NCI-H2029 treated with DMSO at 0.1 percent for 48 hours (cell line): ENCODE measurements at regions not wholly inside any gene's neighbourhood (a gene's known extent, or its start where the extent isn't known, plus 50 kb on each side); places are given as distances from the start of the nearest gene placed in this dataset.
"Not testable (repeated sequence)": the region's sequence is repeated elsewhere in the genome, so short reads cannot be mapped to it uniquely, and the experiment has no call there.

Experiments used
- DNase-seq: peaks from one replicate; lab custom pipeline; 2025; lab: John Stamatoyannopoulos, UW

- DNase-seq: no peak
Observed at GRCh38 chr13:104567114-104567513, 1500.9 kb upstream of the SLC10A2 start.

- DNase-seq: no peak
Observed at GRCh38 chr13:104565888-104566287, 1499.7 kb upstream of the SLC10A2 start.

- DNase-seq: no peak
Observed at GRCh38 chr13:104553896-104554295, 1487.7 kb upstream of the SLC10A2 start.

DNA sequence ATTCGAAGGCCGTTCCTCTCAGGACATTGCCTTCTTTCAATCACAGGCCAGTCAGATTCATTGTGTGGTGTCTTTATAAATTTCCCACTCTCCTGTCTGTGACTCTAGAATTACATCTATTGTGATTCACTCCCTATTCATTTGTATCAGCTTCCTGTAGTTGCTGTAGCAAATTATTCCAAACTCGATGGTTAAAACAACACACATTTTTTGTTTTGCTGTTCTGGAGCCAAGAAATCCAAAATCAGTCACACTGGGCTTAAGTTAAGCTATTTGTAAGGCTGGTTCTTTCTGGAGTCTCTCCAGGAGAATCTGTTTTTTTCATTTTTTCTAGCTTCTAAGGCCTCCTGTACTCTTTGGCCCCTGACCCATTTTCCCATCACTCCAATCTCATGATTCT, 1487.0 kb upstream of the SLC10A2 start:
- no peak for DNase-seq

DNA sequence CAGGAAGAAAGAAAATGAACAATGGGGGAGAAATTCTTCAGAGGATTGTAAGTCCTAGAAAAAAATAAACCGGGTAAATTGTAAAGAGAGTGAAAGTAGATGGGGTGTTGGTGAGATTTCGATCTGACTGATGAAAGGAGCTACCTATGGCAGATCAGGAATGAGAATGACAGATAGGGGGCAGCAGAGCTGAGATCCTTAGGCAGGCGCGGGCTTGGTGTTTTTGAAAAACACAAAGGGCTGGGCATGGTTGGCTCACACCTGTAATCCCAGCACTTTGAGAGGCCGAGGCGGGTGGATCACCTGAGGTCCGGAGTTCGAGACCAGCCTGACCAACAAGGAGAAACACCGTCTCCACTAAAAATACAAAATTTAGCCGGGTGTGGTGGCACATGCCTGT, 1468.6 kb upstream of the SLC10A2 start:
- no peak for DNase-seq

DNA sequence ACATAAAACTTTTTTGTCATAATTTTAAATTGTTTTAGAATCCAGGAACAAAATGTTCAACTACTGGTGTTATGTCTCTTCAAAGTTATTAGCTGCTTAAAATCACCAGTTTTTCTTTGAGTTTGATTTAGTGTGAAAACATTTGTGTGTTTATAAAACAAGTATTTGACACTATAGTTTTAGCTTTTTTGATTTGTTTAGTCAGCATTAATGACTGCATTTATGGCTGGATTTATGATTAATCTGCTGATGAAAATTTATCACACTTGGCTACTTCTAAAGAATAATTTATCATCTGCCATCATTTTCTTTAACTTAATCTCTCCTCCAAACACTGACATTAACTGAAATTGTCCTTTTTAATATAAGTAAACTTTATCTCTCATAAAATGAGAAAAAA, 1465.9 kb upstream of the SLC10A2 start:
- DNase-seq: no peak

DNA sequence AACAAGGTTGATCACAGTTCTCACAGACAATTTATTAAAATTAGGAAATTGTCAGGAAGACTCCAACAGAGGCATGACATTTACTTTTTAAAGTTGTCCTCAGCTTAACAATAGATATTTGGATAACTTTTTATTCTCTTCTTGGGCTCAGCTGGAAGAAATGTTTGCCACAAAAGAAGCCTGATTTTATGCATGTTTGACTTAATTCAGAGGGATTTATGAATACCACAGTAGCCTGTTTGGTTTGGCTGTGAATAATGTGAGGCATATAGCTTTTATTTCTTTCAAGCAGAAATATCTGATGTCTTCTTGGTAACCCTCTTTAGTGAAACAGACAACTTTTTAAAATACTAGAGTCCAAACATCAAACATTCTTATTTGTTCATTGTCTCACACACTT, 1464.5 kb upstream of the SLC10A2 start:
- DNase-seq: no peak

GRCh38 chr13:104526561-104526960, 1460.3 kb upstream of the SLC10A2 start:
- no peak for DNase-seq

GRCh38 chr13:104525467-104525866, 1459.2 kb upstream of the SLC10A2 start:
- no peak for DNase-seq

- DNase-seq: no peak
Observed at GRCh38 chr13:104522235-104523072, 1456.2 kb upstream of the SLC10A2 start.

DNA sequence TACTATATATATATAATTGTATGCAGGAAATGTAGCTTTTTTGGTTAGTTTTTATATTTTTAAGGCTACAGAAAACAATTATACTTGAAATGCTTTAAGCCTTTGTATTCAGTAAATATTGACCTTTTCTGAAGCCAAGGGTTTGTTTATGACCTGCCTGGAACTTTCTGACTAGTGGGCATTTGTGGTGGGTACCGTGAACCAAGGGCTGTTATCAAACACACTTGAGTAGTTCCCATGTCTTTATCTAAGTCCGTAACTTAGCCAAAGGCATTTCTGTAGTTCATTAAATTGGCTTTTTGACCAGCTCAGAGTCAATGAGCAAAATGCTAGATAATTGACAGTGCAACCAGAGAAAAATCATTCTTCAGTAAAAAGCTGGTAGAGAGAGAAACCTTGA, 1444.2 kb upstream of the SLC10A2 start:
- DNase-seq: no peak

DNA sequence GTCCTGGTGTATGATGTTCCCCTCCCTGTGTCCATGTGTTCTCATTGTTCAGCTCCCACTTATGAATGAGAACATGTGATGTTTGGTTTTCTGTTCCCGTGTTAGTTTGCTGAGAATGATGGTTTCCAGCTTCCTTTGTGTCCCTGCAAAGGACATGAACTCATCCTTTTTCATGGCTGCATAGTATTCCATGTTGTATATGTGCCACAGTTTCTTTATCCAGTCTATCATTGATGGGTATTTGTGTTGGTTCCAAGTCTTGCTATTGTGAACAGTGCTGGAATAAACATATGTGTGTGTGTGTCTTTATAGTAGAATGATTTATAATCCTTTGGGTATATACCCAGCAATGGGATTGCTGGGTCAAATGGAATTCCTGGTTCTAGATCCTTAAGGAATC, 1427.3 kb upstream of the SLC10A2 start:
- DNase-seq: not testable (repeated sequence)

DNA sequence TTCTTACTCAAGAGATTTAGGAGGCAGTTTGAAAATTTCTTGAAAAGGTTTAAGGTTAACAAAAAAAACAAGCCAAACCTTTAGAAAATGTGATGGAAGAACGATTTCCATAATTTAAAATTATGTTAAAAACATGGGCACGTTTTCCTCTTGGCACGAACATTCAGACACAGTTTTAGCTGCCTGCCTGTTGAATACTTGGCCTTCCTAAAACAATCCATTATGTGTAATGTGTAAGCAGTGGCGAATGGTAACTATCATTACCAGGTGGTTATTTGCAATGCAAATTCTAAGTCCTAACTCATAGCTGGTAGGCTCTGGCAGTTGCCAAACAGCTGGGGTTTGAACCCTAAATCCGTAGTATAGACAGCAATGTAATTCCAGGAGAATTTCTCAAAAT, 1425.7 kb upstream of the SLC10A2 start:
- DNase-seq: no peak

DNA sequence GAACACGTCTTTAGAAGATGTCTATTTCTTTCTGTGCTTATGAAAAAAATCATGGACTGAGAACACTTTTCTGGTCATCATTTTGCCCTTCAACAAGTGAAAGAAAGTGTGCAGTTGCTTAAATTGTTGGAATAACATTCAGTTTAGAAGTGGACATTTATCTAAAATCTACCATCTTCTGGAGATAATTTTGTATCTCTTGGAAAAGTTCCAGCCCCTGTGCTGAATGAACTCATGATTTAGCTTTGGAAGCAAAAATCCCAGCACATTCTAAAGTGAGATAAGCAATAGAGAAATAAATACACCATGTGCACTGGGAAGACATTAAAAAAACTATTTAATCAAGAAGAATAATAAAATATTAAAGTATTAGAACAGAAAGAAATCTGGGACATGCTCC, 1420.8 kb upstream of the SLC10A2 start:
- no peak for DNase-seq

- DNase-seq: no peak
Observed at GRCh38 chr13:104485571-104485970, 1419.4 kb upstream of the SLC10A2 start.

- DNase-seq: no peak
Observed at GRCh38 chr13:104483631-104484030, 1417.4 kb upstream of the SLC10A2 start.

DNA sequence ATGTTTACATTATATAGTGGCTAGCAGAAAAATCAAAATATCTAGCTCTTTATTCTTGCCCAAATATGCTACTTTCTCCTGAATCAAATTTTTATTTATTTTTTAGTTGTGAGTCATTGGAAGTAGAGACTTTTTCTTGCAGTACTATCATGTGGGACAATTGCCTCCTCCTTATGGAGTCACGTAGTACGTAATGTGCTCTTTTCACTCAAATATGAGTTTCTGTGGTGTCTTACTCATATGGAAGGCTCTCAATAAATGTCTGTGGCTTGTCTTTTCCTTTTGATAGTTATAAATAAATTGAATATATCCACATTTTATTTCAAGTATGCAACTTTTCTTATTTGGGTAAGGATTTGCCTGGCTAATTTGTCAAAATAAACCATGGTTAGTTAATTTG, 1411.0 kb upstream of the SLC10A2 start:
- DNase-seq: no peak

- DNase-seq: no peak
Observed at GRCh38 chr13:104473936-104474335, 1407.7 kb upstream of the SLC10A2 start.

- DNase-seq: no peak
Observed at GRCh38 chr13:104466016-104466415, 1399.8 kb upstream of the SLC10A2 start.

- DNase-seq: no peak
Observed at GRCh38 chr13:104461049-104461448, 1394.8 kb upstream of the SLC10A2 start.

DNA sequence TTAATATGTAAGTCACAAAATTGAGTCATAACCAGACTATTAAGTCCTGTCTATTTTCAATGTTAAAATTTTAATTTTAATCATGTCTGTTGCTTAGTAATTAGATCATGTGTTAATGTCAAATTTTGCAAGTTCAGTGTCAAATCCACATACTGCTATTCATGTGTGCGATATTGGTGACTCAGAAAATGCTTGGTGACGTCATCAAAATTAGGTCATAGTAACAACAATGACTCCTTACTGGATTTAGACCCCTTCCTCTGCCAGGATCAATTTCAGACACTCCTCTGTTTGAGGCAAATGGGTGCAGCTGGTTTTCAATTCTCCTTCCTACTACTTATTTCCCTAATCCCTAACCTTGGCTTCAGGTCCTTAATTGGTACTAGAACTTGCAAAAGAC, 1394.3 kb upstream of the SLC10A2 start:
- no peak for DNase-seq

GRCh38 chr13:104450006-104450405, 1383.8 kb upstream of the SLC10A2 start:
- no peak for DNase-seq

GRCh38 chr13:104447348-104447747, 1381.1 kb upstream of the SLC10A2 start:
- no peak for DNase-seq

DNA sequence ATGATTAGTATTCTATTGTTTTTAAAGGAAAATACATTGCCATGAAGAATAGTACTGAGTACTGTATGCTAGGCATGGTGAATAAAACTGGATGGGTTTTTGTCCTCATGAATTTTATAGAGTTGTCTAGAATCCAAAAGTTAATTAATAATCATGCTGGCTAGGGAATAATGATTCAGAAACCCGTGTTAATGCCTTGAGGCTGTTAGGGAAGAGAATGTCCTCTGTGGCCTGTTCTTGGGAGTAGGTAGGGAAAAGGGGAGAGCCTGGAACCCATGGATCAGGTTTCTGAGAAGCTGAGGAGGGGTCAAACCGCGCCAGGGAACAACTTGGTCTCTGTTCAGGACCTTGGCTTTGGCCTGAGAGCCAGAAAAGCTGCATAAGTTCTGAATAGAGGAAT, 1376.3 kb upstream of the SLC10A2 start:
- DNase-seq: no peak
